ENCODE measurements at regions not wholly inside any gene's neighbourhood (a gene's known extent, or its start where the extent isn't known, plus 50 kb on each side); places are given as distances from the start of the nearest gene placed in this dataset.
"Not testable (repeated sequence)": the region's sequence is repeated elsewhere in the genome, so short reads cannot be mapped to it uniquely, and the experiment has no call there.

GRCh38 chr2:49465157-49465831, 311.0 kb upstream of the FSHR start:
- no peak for DNase-seq

- DNase-seq: no peak
Measured at GRCh38 chr2:49459314-49459993, 305.1 kb upstream of the FSHR start.

GRCh38 chr2:49444005-49444404, 289.7 kb upstream of the FSHR start:
- no peak for DNase-seq

GRCh38 chr2:49426996-49427395, 272.7 kb upstream of the FSHR start:
- no peak for DNase-seq

GRCh38 chr2:49416252-49416651, 261.9 kb upstream of the FSHR start:
- DNase-seq: no peak

GRCh38 chr2:49404108-49404507, 249.8 kb upstream of the FSHR start:
- no peak for DNase-seq

- DNase-seq: no peak
Measured at GRCh38 chr2:49403637-49404036, 249.3 kb upstream of the FSHR start.

GRCh38 chr2:49379406-49379805, 225.1 kb upstream of the FSHR start:
- DNase-seq: no peak

- no peak for DNase-seq
Measured at GRCh38 chr2:49371128-49371701, 216.9 kb upstream of the FSHR start.

GRCh38 chr2:49369650-49370049, 215.3 kb upstream of the FSHR start:
- no peak for DNase-seq

- no peak for DNase-seq
Measured at GRCh38 chr2:49369101-49369500, 214.8 kb upstream of the FSHR start.

GRCh38 chr2:49367003-49367402, 212.7 kb upstream of the FSHR start:
- no peak for DNase-seq

GRCh38 chr2:49360407-49360767, 206.1 kb upstream of the FSHR start:
- no peak for DNase-seq

GRCh38 chr2:49359721-49360406, 205.5 kb upstream of the FSHR start:
- no peak for DNase-seq

- DNase-seq: no peak
Measured at GRCh38 chr2:49355611-49356010, 201.3 kb upstream of the FSHR start.

GRCh38 chr2:49351560-49351959, 197.2 kb upstream of the FSHR start:
- no peak for DNase-seq

GRCh38 chr2:49343638-49344037, 189.3 kb upstream of the FSHR start:
- no peak for DNase-seq

GRCh38 chr2:49342156-49342555, 187.8 kb upstream of the FSHR start:
- DNase-seq: no peak

GRCh38 chr2:49335546-49335945, 181.2 kb upstream of the FSHR start:
- DNase-seq: no peak

- no peak for DNase-seq
Measured at GRCh38 chr2:49332415-49332814, 178.1 kb upstream of the FSHR start.

- DNase-seq: no peak
Measured at GRCh38 chr2:49318531-49318930, 164.2 kb upstream of the FSHR start.

GRCh38 chr2:49309461-49309860, 155.1 kb upstream of the FSHR start:
- DNase-seq: no peak

GRCh38 chr2:49306925-49307324, 152.6 kb upstream of the FSHR start:
- DNase-seq: no peak

- DNase-seq: not testable (repeated sequence)
Measured at GRCh38 chr2:49298693-49299092, 144.4 kb upstream of the FSHR start.

Measured in KG1 (cell line).